ENCODE measurements at regions not wholly inside any gene's neighbourhood (a gene's known extent, or its start where the extent isn't known, plus 50 kb on each side); places are given as distances from the start of the nearest gene placed in this dataset.

DNA sequence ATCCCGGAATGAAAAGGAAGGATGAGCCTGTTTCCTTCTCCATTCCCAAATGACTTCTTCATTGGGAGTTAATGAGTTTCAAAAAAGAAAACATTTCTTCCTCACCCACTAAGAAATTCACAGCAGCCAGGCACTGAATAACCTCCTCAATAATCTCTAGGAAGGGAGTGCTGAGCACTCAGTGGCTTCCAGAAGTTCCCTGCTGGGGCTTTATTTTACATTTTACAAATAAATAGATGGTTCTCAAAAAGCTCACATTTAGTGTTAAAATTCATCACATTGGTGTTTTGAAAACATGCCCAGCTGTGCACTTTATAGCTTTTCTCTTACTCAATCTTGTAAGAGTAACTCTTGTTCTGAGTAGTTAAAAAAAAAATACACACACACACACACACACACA, 148.9 kb upstream of the PFKP start:
- Histone ChIP-seq H3K27ac (no peak overlapping the region), H3K9me3 (no peaks in the 10 kb centered on the region), H3K4me3 (no peak overlapping the region), H3K36me3 (ENCODE audit: low read depth, missing control alignments) (no peaks in the 10 kb centered on the region), H3K4me1 (no peaks in the 10 kb centered on the region), H3K27me3 (no peaks in the 10 kb centered on the region)
- no peak for DNase-seq
- intact Hi-C loops (cut with DNase I; ENCODE audit: low total_unique reads) = no loop called here
- TF ChIP-seq, protein P1, sequence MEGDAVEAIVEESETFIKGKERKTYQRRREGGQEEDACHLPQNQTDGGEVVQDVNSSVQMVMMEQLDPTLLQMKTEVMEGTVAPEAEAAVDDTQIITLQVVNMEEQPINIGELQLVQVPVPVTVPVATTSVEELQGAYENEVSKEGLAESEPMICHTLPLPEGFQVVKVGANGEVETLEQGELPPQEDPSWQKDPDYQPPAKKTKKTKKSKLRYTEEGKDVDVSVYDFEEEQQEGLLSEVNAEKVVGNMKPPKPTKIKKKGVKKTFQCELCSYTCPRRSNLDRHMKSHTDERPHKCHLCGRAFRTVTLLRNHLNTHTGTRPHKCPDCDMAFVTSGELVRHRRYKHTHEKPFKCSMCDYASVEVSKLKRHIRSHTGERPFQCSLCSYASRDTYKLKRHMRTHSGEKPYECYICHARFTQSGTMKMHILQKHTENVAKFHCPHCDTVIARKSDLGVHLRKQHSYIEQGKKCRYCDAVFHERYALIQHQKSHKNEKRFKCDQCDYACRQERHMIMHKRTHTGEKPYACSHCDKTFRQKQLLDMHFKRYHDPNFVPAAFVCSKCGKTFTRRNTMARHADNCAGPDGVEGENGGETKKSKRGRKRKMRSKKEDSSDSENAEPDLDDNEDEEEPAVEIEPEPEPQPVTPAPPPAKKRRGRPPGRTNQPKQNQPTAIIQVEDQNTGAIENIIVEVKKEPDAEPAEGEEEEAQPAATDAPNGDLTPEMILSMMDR (IDR thresholded peaks at IDR 0.05) = no peak
- no peak for TF ChIP-seq POLR2A (IDR thresholded peaks at IDR 0.05)
- 77 to 94% methylated on average over 1 of the region's 1 CpG for WGBS, 2 donors

- H3K9me3 ChIP-seq = no peaks in the 10 kb centered on the region
- WGBS, 2 donors = 87 to 89% methylated on average over 10 of the region's 10 CpGs
- H3K27me3 ChIP-seq = no peaks in the 10 kb centered on the region
- intact Hi-C loops (cut with DNase I; ENCODE audit: low total_unique reads) = no loop called here
- DNase-seq = no peak
- TF ChIP-seq POLR2A (IDR thresholded peaks at IDR 0.05) = no peak
- no peak overlapping the region for H3K27ac ChIP-seq
- H3K36me3 ChIP-seq (ENCODE audit: low read depth, missing control alignments) = no peaks in the 10 kb centered on the region
- no peak overlapping the region for H3K4me3 ChIP-seq
- H3K4me1 ChIP-seq = no peaks in the 10 kb centered on the region
Measured at GRCh38 chr10:2917926-2918325, 149.4 kb upstream of the PFKP start.

DNA sequence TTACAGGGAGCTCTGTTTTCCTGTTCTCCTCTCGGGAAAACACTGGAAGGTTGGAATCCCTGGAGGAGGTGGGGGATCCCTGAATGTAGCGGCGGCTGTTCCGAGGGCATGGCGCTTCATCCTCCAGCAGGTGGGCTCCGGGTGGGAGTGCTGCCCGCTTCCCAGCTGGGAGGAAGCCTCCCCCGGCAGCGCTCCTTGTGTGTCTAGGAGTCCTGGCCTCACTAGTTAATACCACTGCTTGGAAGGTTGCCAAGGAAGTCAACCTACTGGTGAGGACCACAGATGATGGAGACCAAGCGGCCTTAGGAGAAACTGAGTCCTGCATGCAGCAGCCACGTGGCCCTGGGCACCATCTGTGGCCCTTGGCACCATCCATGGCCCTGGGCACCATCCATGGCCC, 151.9 kb upstream of the PFKP start:
- no peaks in the 10 kb centered on the region for H3K9me3 ChIP-seq
- H3K27ac ChIP-seq = no peak overlapping the region
- intact Hi-C loops (cut with DNase I; ENCODE audit: low total_unique reads) = no loop called here
- H3K4me3 ChIP-seq = no peak overlapping the region
- whole genome bisulfite sequencing, 2 donors = 80 to 90% methylated on average over 11 of the region's 11 CpGs
- H3K4me1 ChIP-seq = no peaks in the 10 kb centered on the region
- no peaks in the 10 kb centered on the region for H3K36me3 ChIP-seq (ENCODE audit: low read depth, missing control alignments)
- DNase-seq = no peak
- no peak for TF ChIP-seq POLR2A (IDR thresholded peaks at IDR 0.05)
- TF ChIP-seq, protein P1 (IDR thresholded peaks at IDR 0.05) = no peak
- H3K27me3 ChIP-seq = no peaks in the 10 kb centered on the region

DNA sequence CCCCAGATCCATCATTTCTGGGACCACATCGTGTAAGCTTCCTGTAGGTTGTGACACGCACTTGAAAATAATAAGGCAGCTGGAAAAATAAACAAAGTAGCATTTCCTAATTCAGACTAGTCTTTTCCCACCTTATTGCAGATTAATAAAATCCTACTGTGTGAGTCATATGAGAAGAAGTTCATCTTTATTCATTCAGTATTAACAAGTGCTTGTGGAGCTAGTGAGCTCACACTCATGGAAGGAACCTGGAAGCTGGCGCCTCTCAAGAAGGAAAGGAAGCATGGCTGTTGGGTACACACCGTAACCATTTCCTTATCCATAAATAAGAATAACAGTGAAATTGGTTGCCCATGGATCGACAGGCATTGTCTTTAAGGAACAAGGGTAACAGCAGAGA, 152.6 kb upstream of the PFKP start:
- H3K9me3 ChIP-seq = no peaks in the 10 kb centered on the region
- 79 to 86% methylated on average over 5 of the region's 5 CpGs for WGBS, 2 donors
- intact Hi-C loops (cut with DNase I; ENCODE audit: low total_unique reads) = no loop called here

DNA sequence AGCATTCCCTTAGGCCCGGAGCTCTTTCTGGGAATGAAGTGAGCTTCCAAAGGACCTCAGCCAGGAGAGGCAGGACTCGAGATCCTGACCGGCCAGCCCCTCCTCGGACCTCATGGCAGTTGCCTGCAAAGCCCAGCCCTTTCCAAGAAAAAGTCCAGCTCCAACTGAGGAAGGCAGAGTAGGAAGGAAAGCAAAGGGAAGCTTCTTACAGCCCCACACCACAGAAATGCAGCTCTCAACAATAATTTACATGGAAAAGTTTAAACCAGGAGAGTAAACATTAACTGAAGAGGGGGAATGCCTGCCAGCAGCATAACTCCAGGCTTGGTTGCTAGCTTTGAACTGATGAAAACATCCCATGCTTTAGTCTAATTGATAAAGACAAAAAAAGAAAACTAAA, 153.9 kb upstream of the PFKP start:
- 52 to 70% methylated on average over 3 to 4 of the region's 4 CpGs for WGBS, 2 donors
- Histone ChIP-seq H3K4me1 (no peaks in the 10 kb centered on the region), H3K27ac (no peak overlapping the region), H3K4me3 (no peak overlapping the region), H3K36me3 (ENCODE audit: low read depth, missing control alignments) (no peaks in the 10 kb centered on the region), H3K9me3 (no peaks in the 10 kb centered on the region), H3K27me3 (no peaks in the 10 kb centered on the region)
- no peak for DNase-seq
- TF ChIP-seq, protein P1 (IDR thresholded peaks at IDR 0.05) = no peak
- TF ChIP-seq POLR2A (IDR thresholded peaks at IDR 0.05) = no peak
- intact Hi-C loops (cut with DNase I; ENCODE audit: low total_unique reads) = no loop called here

More for the DNA sequence above, 152.6 kb upstream of the PFKP start:
- no peaks in the 10 kb centered on the region for H3K36me3 ChIP-seq (ENCODE audit: low read depth, missing control alignments)
- H3K4me1 ChIP-seq = no peaks in the 10 kb centered on the region
- H3K4me3 ChIP-seq = no peak overlapping the region
- TF ChIP-seq, protein P1 (IDR thresholded peaks at IDR 0.05) = no peak
- TF ChIP-seq POLR2A (IDR thresholded peaks at IDR 0.05) = no peak
- no peaks in the 10 kb centered on the region for H3K27me3 ChIP-seq
- DNase-seq = no peak
- no peak overlapping the region for H3K27ac ChIP-seq
